Left lobe of liver (tissue), 2 donors: ENCODE measurements at regions not wholly inside any gene's neighbourhood (a gene's known extent, or its start where the extent isn't known, plus 50 kb on each side); places are given as distances from the start of the nearest gene placed in this dataset.
A peak's percentile ranks its signal among the peaks of the same experiment; 100 is the strongest.

ENCODE experiments used
- ATAC-seq: fragments of 200-7000 bp; cut with Tn5 transposase; one replicate; pipeline ENCODE4 v1.9.1; 2020; ENCODE audit warnings: mild to moderate bottlenecking, moderate library complexity
- DNase-seq: peaks from one replicate; pipeline ENCODE4 v3.0.0-alpha.2; 2020; ENCODE audit warnings: low spot score
- donor health status: DM: no; HTN: no; CAD: no; lungs with moderate emphysema.
- donor health status: DM: no; HTN: yes; CAD: no.

- DNase-seq (no peak), ATAC-seq (no peak)
Measured at GRCh38 chr3:59595830-59596229, 546.0 kb upstream of the CFAP20DC start.

GRCh38 chr3:59593380-59593779 is 543.6 kb upstream of the CFAP20DC start:
- ATAC-seq (no peak), DNase-seq (no peak)

GRCh38 chr3:59580996-59581395 is 531.2 kb upstream of the CFAP20DC start:
- DNase-seq (no peak), ATAC-seq (no peak)

- no peak for ATAC-seq
- DNase-seq: no peak
Measured at GRCh38 chr3:59580499-59580898, 530.7 kb upstream of the CFAP20DC start.

- DNase-seq (no peak), ATAC-seq (no peak)
Measured at GRCh38 chr3:59578129-59578528, 528.3 kb upstream of the CFAP20DC start.

GRCh38 chr3:59576606-59577005 is 526.8 kb upstream of the CFAP20DC start:
- no peak for ATAC-seq
- no peak for DNase-seq

- ATAC-seq: peak; percentile 96
- peak; percentile 83 for DNase-seq
Measured at GRCh38 chr3:59575113-59576001, 525.5 kb upstream of the CFAP20DC start.

GRCh38 chr3:59573911-59574310 is 524.1 kb upstream of the CFAP20DC start:
- ATAC-seq: peak; percentile 70
- DNase-seq: peak; percentile 50

GRCh38 chr3:59572106-59572505 is 522.3 kb upstream of the CFAP20DC start:
- no peak for DNase-seq
- ATAC-seq: no peak

GRCh38 chr3:59570806-59571205 is 521.0 kb upstream of the CFAP20DC start:
- ATAC-seq (no peak), DNase-seq (no peak)

GRCh38 chr3:59567661-59568060 is 517.8 kb upstream of the CFAP20DC start:
- ATAC-seq: no peak
- no peak for DNase-seq

GRCh38 chr3:59566481-59566975 is 516.7 kb upstream of the CFAP20DC start:
- no peak for DNase-seq
- no peak for ATAC-seq

- DNase-seq (no peak), ATAC-seq (no peak)
Measured at GRCh38 chr3:59565125-59565524, 515.3 kb upstream of the CFAP20DC start.

- ATAC-seq: no peak
Measured at GRCh38 chr3:59563966-59564365, 514.1 kb upstream of the CFAP20DC start.

GRCh38 chr3:59563072-59563605 is 513.3 kb upstream of the CFAP20DC start:
- DNase-seq (no peak), ATAC-seq (no peak)

More at GRCh38 chr3:59563966-59564365, 514.1 kb upstream of the CFAP20DC start:
- no peak for DNase-seq

- DNase-seq (no peak), ATAC-seq (no peak)
Measured at GRCh38 chr3:59559721-59560435, 510.1 kb upstream of the CFAP20DC start.

- DNase-seq (no peak), ATAC-seq (no peak)
Measured at GRCh38 chr3:59558906-59559720, 509.3 kb upstream of the CFAP20DC start.

- DNase-seq (no peak), ATAC-seq (no peak)
Measured at GRCh38 chr3:59555593-59556315, 505.9 kb upstream of the CFAP20DC start.

- DNase-seq (no peak), ATAC-seq (no peak)
Measured at GRCh38 chr3:59553076-59553475, 503.3 kb upstream of the CFAP20DC start.

GRCh38 chr3:59551834-59552233 is 502.0 kb upstream of the CFAP20DC start:
- DNase-seq: no peak
- ATAC-seq: no peak
